HEK293 (cell line): ENCODE measurements at regions not wholly inside any gene's neighbourhood (a gene's known extent, or its start where the extent isn't known, plus 50 kb on each side); places are given as distances from the start of the nearest gene placed in this dataset.

ENCODE experiments used
- CTCF ChIA-PET: fragments of 350-600 bp; formaldehyde crosslinking; extraction: SDS; loops from one replicate; lab custom pipeline; 2021; ENCODE audit warnings: antibody characterized with exemption; lab: Yijun Ruan, JAX
- POLR2A ChIA-PET: fragments of 300-600 bp; formaldehyde crosslinking; extraction: SDS; loops from one replicate; lab custom pipeline; 2020; ENCODE audit warnings: antibody characterized with exemption, inconsistent platforms; lab: Yijun Ruan, JAX
- H3K27ac ChIP-seq: fragments of 200-500 bp; sonication (Bioruptor generic); 2 replicates; pipeline ENCODE4 v1.5.1; 2014; ENCODE audit warnings: low read depth, low read length, control low read depth, inconsistent platforms; ENCODE audit errors: extremely low read depth
- H3K36me3 ChIP-seq, 2 experiments: fragments of 200-500 bp in 1 of 2; sonication (Bioruptor generic) in 1 of 2; 1 replicate in 1 of 2; 2 replicates in 1 of 2; pipeline ENCODE4 v1.5.1; 2014 to 2017; ENCODE audit warnings: inconsistent platforms in 2 of 2, low read length in 2 of 2; ENCODE audit not compliant: control insufficient read depth in 2 of 2, insufficient read depth in 1 of 2
- H3K4me1 ChIP-seq: fragments of 200-500 bp; sonication (Bioruptor generic); 2 replicates; pipeline ENCODE4 v1.5.1; 2014; ENCODE audit warnings: mild to moderate bottlenecking, low read length, inconsistent platforms; ENCODE audit not compliant: control insufficient read depth, insufficient read depth
- H3K4me3 ChIP-seq: 2 replicates; pipeline ENCODE4 v1.5.1; 2011; ENCODE audit warnings: low read depth, mild to moderate bottlenecking, control low read depth, low read length, moderate library complexity
- H3K9me3 ChIP-seq: fragments of 200-500 bp; sonication (Bioruptor generic); 2 replicates; pipeline ENCODE4 v1.5.1; 2014; ENCODE audit warnings: low read depth, low read length, inconsistent platforms; ENCODE audit not compliant: control insufficient read depth, insufficient read depth
- EGR2 ChIP-seq: fragments of 450-650 bp; formaldehyde crosslinking; IDR thresholded peaks from 2 replicates; pipeline ENCODE4 v1.5.1; 2016; ENCODE audit warnings: low read depth, missing biosample characterization, missing genetic modification characterization
- PATZ1 ChIP-seq: fragments of 450-650 bp; formaldehyde crosslinking; IDR thresholded peaks from 2 replicates; pipeline ENCODE4 v1.5.1; 2016; ENCODE audit warnings: missing biosample characterization, missing genetic modification characterization
- RBAK ChIP-seq: fragments of 450-650 bp; formaldehyde crosslinking; IDR thresholded peaks from 2 replicates; pipeline ENCODE4 v1.5.1; 2016; ENCODE audit warnings: missing biosample characterization, missing genetic modification characterization
- REST ChIP-seq: fragments of 450-650 bp; formaldehyde crosslinking; IDR thresholded peaks from 2 replicates; pipeline ENCODE4 v1.5.1; 2016; ENCODE audit warnings: missing biosample characterization, missing genetic modification characterization
- SP7 ChIP-seq: fragments of 450-650 bp; formaldehyde crosslinking; IDR thresholded peaks from 2 replicates; pipeline ENCODE4 v1.5.1; 2016; ENCODE audit warnings: missing biosample characterization, missing genetic modification characterization
- ZBTB8A ChIP-seq: fragments of 450-650 bp; formaldehyde crosslinking; IDR thresholded peaks from 2 replicates; pipeline ENCODE4 v1.5.1; 2016; ENCODE audit warnings: missing biosample characterization, missing genetic modification characterization
- ZEB2 ChIP-seq: fragments of 450-650 bp; formaldehyde crosslinking; IDR thresholded peaks from 2 replicates; pipeline ENCODE4 v1.5.1; 2016; ENCODE audit warnings: missing biosample characterization, missing genetic modification characterization
- ZIC2 ChIP-seq: fragments of 450-650 bp; formaldehyde crosslinking; IDR thresholded peaks from 2 replicates; pipeline ENCODE4 v1.5.1; 2016; ENCODE audit warnings: missing biosample characterization, missing genetic modification characterization
- ZNF133 ChIP-seq: fragments of 450-650 bp; formaldehyde crosslinking; IDR thresholded peaks from 2 replicates; pipeline ENCODE4 v1.5.1; 2016; ENCODE audit warnings: missing biosample characterization, missing genetic modification characterization
- ZNF16 ChIP-seq: fragments of 450-650 bp; formaldehyde crosslinking; IDR thresholded peaks from 2 replicates; pipeline ENCODE4 v1.5.1; 2016; ENCODE audit warnings: low read depth, missing biosample characterization, missing genetic modification characterization
- ZNF26 ChIP-seq: fragments of 450-650 bp; formaldehyde crosslinking; IDR thresholded peaks from 2 replicates; pipeline ENCODE4 v1.5.1; 2016; ENCODE audit warnings: missing biosample characterization, missing genetic modification characterization
- ZNF266 ChIP-seq: fragments of 450-650 bp; formaldehyde crosslinking; IDR thresholded peaks from 2 replicates; pipeline ENCODE4 v1.5.1; 2016; ENCODE audit warnings: missing biosample characterization, missing genetic modification characterization, low read depth
- ZNF449 ChIP-seq: fragments of 450-650 bp; formaldehyde crosslinking; IDR thresholded peaks from 2 replicates; pipeline ENCODE4 v1.5.1; 2017; ENCODE audit warnings: missing biosample characterization, mild to moderate bottlenecking, missing genetic modification characterization, moderate library complexity
- ZNF473 ChIP-seq: fragments of 450-650 bp; formaldehyde crosslinking; IDR thresholded peaks from 2 replicates; pipeline ENCODE4 v1.5.1; 2017; ENCODE audit warnings: missing biosample characterization, missing genetic modification characterization
- ZNF561 ChIP-seq: fragments of 450-650 bp; IDR thresholded peaks from 2 replicates; pipeline ENCODE4 v1.5.1; 2018; ENCODE audit warnings: missing biosample characterization, missing genetic modification characterization, borderline replicate concordance
- ZNF600 ChIP-seq: fragments of 450-650 bp; formaldehyde crosslinking; IDR thresholded peaks from 2 replicates; pipeline ENCODE4 v1.5.1; 2016; ENCODE audit warnings: missing biosample characterization, missing genetic modification characterization
- ZNF658 ChIP-seq: fragments of 450-650 bp; formaldehyde crosslinking; IDR thresholded peaks from 2 replicates; pipeline ENCODE4; 2016; ENCODE audit warnings: missing biosample characterization, missing genetic modification characterization
- ZNF704 ChIP-seq: fragments of 450-650 bp; formaldehyde crosslinking; IDR thresholded peaks from 2 replicates; pipeline ENCODE4 v1.5.1; 2016; ENCODE audit warnings: missing biosample characterization, missing genetic modification characterization
- ZNF747 ChIP-seq: fragments of 450-650 bp; formaldehyde crosslinking; IDR thresholded peaks from 2 replicates; pipeline ENCODE4 v1.5.1; 2016; ENCODE audit warnings: missing biosample characterization, missing genetic modification characterization
- ZSCAN4 ChIP-seq: fragments of 450-650 bp; formaldehyde crosslinking; IDR thresholded peaks from 2 replicates; pipeline ENCODE4 v1.5.1; 2017; ENCODE audit warnings: missing biosample characterization, missing genetic modification characterization

GRCh38 chr2:133837441-133838094 lies 269.3 kb upstream of the NCKAP5 start:
- no peak overlapping the region for H3K27ac ChIP-seq
- ChIA-PET CTCF (no interaction called here), POLR2A (no interaction called here)
- H3K36me3 ChIP-seq: no peaks in the 10 kb centered on the region
- H3K9me3 ChIP-seq: no peaks in the 10 kb centered on the region
- TF ChIP-seq ZIC2 (tag by site-specific recombination): no peak
- no peak for TF ChIP-seq ZNF658
- no peak for TF ChIP-seq ZNF747 (tag by site-specific recombination)
- TF ChIP-seq ZNF133 (tag by site-specific recombination): no peak
- no peak for TF ChIP-seq EGR2 (tag by site-specific recombination)
- TF ChIP-seq, all 188 proteins: peak for 0
- Histone ChIP-seq H3K4me3 (no peak overlapping the region), H3K4me1 (no peaks in the 10 kb centered on the region)

- CTCF ChIA-PET: no interaction called here
- no peak overlapping the region for H3K4me3 ChIP-seq
- no peaks in the 10 kb centered on the region for H3K36me3 ChIP-seq
- no peaks in the 10 kb centered on the region for H3K4me1 ChIP-seq
- no peak overlapping the region for H3K27ac ChIP-seq
- H3K9me3 ChIP-seq: no peaks in the 10 kb centered on the region
- POLR2A ChIA-PET: no interaction called here
- TF ChIP-seq ZEB2 (tag by site-specific recombination) (no peak), ZBTB8A (no peak), ZNF266 (tag by site-specific recombination) (no peak), ZNF16 (no peak), ZNF704 (tag by site-specific recombination) (no peak), ZNF26 (tag by site-specific recombination) (no peak)
- TF ChIP-seq, all 188 proteins: peak for 0
These were observed 270.5 kb upstream of the NCKAP5 start for GRCh38 chr2:133838642-133839365.

GRCh38 chr2:133839677-133840076 lies 271.4 kb upstream of the NCKAP5 start:
- ChIA-PET POLR2A (no interaction called here), CTCF (no interaction called here)
- Histone ChIP-seq H3K36me3 (no peaks in the 10 kb centered on the region), H3K4me3 (no peak overlapping the region), H3K9me3 (no peaks in the 10 kb centered on the region), H3K4me1 (no peaks in the 10 kb centered on the region), H3K27ac (no peak overlapping the region)
- TF ChIP-seq PATZ1: no peak
- TF ChIP-seq ZNF658: no peak
- no peak for TF ChIP-seq ZNF600
- TF ChIP-seq ZNF473 (tag by site-specific recombination): no peak
- TF ChIP-seq SP7 (tag by site-specific recombination): no peak
- no peak for TF ChIP-seq ZNF449 (tag by site-specific recombination)
- no peak for TF ChIP-seq ZSCAN4 (tag by site-specific recombination)
- no peak for TF ChIP-seq ZNF561
- no peak for TF ChIP-seq EGR2 (tag by site-specific recombination)
- TF ChIP-seq REST (tag by site-specific recombination): no peak
- TF ChIP-seq RBAK (tag by site-specific recombination): no peak
